ENCODE measurements at regions not wholly inside any gene's neighbourhood (a gene's known extent, or its start where the extent isn't known, plus 50 kb on each side); places are given as distances from the start of the nearest gene placed in this dataset.

DNA sequence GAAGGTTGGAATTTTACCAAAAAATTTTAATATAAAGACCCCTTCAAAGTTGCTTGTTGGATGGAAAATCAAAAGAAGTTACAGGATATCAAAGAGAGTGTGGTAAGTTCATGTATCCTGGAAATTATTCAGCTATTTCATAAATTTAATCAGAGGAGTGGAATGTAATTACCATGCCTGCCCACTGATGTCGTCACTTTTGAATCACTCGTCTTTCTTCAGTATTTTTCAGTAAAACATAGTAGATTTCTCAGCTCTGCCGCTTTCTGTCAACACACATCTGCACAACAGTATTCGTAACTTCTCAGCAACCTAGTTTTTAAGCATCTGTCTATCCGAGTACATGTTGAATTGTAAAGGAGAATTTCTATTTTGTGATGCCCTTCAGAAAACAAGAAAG, 2163.0 kb upstream of the AGA start:
- peaks cover 10% of the 10 kb centered on the region for H3K9me3 ChIP-seq (ENCODE audit: low read length)
- H3K27ac ChIP-seq (ENCODE audit: extremely low read length, insufficient read depth, low read length) = no peak overlapping the region
- no peak overlapping the region for H3K4me3 ChIP-seq (replicated peaks in 1 of 3; ENCODE audit: insufficient read depth in 1 of 3, low read depth in 2 of 3, low read length in 3 of 3)
- H2AFZ ChIP-seq (ENCODE audit: low read length) = no peak overlapping the region
- BruUV-seq (replicated peaks) = no TSS peak
- intact Hi-C loops (cut with micrococcal nuclease; ENCODE audit: unreplicated experiment) (no loop called here), in situ Hi-C loops (cut with HindIII; ENCODE audit: extremely low pct_ligation_motif_present, low pct_unique_long_range_greater_than_20kb) (no loop called here)
- no peaks in the 10 kb centered on the region for H3K27me3 ChIP-seq (ENCODE audit: control insufficient read depth in 1 of 2, insufficient read depth in 2 of 2, low read length in 2 of 2)
- no peak overlapping the region for H3K9ac ChIP-seq (ENCODE audit: insufficient read depth, low read depth, low read length)
- no peaks in the 10 kb centered on the region for H3K4me1 ChIP-seq (ENCODE audit: insufficient read depth, low read length)
- WGBS (ENCODE audit: low lambda C conversion rate) = 1% methylated on average over 5 of the region's 5 CpGs
- TF ChIP-seq CREB1 (IDR thresholded peaks at IDR 0.05) (0 out of 2 replicates have a peak, but pooled peaks have one; percentile 3), CREB1 (CRISPR knock-in tag; IDR thresholded peaks at IDR 0.05) (no peak), BCL6 (CRISPR knock-in tag; IDR thresholded peaks at IDR 0.05) (no peak)
- no peak for DNase-seq (ENCODE audit: low spot score)
- no peak overlapping the region for H3K4me2 ChIP-seq (ENCODE audit: low read depth, low read length)
- H3K79me2 ChIP-seq (ENCODE audit: insufficient read depth, low read length) = no peaks in the 10 kb centered on the region
- H4K20me1 ChIP-seq (ENCODE audit: insufficient read depth, low read length) = no peaks in the 10 kb centered on the region
- H3K36me3 ChIP-seq (replicated peaks in 1 of 2; ENCODE audit: control insufficient read depth in 1 of 2, insufficient read depth in 2 of 2, low read length in 2 of 2) = no peaks in the 10 kb centered on the region
- ATAC-seq = no peak
- CTCF ChIA-PET (ENCODE audit: low intra/inter-chr PET ratio, low total read pairs) = no interaction called here
- POLR2A ChIA-PET = no interaction called here
- FAIRE-seq = no peak

DNA sequence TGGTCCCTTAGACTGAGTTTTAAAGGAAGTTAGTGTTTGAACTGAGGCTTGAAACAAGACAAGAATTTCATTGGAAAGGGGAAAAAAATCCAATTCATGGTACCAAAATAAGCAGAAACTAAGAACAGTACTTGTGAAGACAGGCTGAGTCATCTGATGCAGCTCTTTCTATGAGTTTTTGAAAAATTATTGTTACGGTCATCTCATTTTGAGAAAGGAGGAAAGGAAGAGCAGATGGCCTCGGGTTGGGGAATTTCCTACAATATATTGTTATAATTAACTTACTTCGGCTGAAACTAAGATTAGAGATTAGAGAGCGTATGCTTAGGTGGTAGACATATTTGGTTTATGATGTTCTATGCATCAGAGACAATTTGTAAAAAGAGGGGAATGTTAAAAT, 2164.8 kb upstream of the AGA start:
- CTCF ChIA-PET (ENCODE audit: low intra/inter-chr PET ratio, low total read pairs) = no interaction called here
- no TSS peak for BruUV-seq (replicated peaks)

More for the DNA sequence above, 2164.8 kb upstream of the AGA start:
- Histone ChIP-seq H3K79me2 (ENCODE audit: insufficient read depth, low read length) (no peaks in the 10 kb centered on the region), H3K27ac (ENCODE audit: extremely low read length, insufficient read depth, low read length) (no peak overlapping the region), H3K9ac (ENCODE audit: insufficient read depth, low read depth, low read length) (no peak overlapping the region), H3K4me2 (ENCODE audit: low read depth, low read length) (no peak overlapping the region), H3K27me3 (ENCODE audit: control insufficient read depth in 1 of 2, insufficient read depth in 2 of 2, low read length in 2 of 2) (no peaks in the 10 kb centered on the region), H4K20me1 (ENCODE audit: insufficient read depth, low read length) (no peaks in the 10 kb centered on the region), H3K9me3 (ENCODE audit: low read length) (peaks cover 18% of the 10 kb centered on the region), H3K36me3 (replicated peaks in 1 of 2; ENCODE audit: control insufficient read depth in 1 of 2, insufficient read depth in 2 of 2, low read length in 2 of 2) (no peaks in the 10 kb centered on the region), H3K4me3 (replicated peaks in 1 of 3; ENCODE audit: insufficient read depth in 1 of 3, low read depth in 2 of 3, low read length in 3 of 3) (no peak overlapping the region), H3K4me1 (ENCODE audit: insufficient read depth, low read length) (no peaks in the 10 kb centered on the region), H2AFZ (ENCODE audit: low read length) (no peak overlapping the region)
- in situ Hi-C loops (cut with HindIII; ENCODE audit: extremely low pct_ligation_motif_present, low pct_unique_long_range_greater_than_20kb) = no loop called here
- ATAC-seq (no peak), DNase-seq (ENCODE audit: low spot score) (no peak), FAIRE-seq (no peak)
- 5% methylated on average over 4 of the region's 4 CpGs for WGBS (ENCODE audit: low lambda C conversion rate)
- TF ChIP-seq, protein P1, sequence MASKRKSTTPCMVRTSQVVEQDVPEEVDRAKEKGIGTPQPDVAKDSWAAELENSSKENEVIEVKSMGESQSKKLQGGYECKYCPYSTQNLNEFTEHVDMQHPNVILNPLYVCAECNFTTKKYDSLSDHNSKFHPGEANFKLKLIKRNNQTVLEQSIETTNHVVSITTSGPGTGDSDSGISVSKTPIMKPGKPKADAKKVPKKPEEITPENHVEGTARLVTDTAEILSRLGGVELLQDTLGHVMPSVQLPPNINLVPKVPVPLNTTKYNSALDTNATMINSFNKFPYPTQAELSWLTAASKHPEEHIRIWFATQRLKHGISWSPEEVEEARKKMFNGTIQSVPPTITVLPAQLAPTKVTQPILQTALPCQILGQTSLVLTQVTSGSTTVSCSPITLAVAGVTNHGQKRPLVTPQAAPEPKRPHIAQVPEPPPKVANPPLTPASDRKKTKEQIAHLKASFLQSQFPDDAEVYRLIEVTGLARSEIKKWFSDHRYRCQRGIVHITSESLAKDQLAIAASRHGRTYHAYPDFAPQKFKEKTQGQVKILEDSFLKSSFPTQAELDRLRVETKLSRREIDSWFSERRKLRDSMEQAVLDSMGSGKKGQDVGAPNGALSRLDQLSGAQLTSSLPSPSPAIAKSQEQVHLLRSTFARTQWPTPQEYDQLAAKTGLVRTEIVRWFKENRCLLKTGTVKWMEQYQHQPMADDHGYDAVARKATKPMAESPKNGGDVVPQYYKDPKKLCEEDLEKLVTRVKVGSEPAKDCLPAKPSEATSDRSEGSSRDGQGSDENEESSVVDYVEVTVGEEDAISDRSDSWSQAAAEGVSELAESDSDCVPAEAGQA (IDR thresholded peaks at IDR 0.05; ENCODE audit: low read depth) = no peak
- TF ChIP-seq, protein P1 (CRISPR knock-in tag; IDR thresholded peaks at IDR 0.05; ENCODE audit: borderline replicate concordance) = no peak
- TF ChIP-seq KMT2A (CRISPR knock-in tag; IDR thresholded peaks at IDR 0.05) = no peak
- TF ChIP-seq, protein P2, sequence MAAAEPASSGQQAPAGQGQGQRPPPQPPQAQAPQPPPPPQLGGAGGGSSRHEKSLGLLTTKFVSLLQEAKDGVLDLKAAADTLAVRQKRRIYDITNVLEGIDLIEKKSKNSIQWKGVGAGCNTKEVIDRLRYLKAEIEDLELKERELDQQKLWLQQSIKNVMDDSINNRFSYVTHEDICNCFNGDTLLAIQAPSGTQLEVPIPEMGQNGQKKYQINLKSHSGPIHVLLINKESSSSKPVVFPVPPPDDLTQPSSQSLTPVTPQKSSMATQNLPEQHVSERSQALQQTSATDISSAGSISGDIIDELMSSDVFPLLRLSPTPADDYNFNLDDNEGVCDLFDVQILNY (CRISPR knock-in tag; conservative IDR thresholded peaks at IDR 0.05) = no peak
- intact Hi-C loops (cut with micrococcal nuclease; ENCODE audit: unreplicated experiment) = no loop called here
- POLR2A ChIA-PET = no interaction called here

All from HepG2 (cell line).